AG04450 (cell line): ENCODE measurements at regions not wholly inside any gene's neighbourhood (a gene's known extent, or its start where the extent isn't known, plus 50 kb on each side); places are given as distances from the start of the nearest gene placed in this dataset.
A peak's percentile ranks its signal among the peaks of the same experiment; 100 is the strongest.
"Not testable (repeated sequence)": the region's sequence is repeated elsewhere in the genome, so short reads cannot be mapped to it uniquely, and the experiment has no call there.

Experiments used
- CTCF ChIA-PET: fragments of 300-600, 350-600 bp; formaldehyde crosslinking; extraction: SDS; loops from one replicate; lab custom pipeline; 2022; ENCODE audit warnings: antibody characterized with exemption, inconsistent platforms; lab: Charles Lee
- POLR2A ChIA-PET: fragments of 350-600 bp; formaldehyde crosslinking; extraction: SDS; loops from one replicate; lab custom pipeline; 2021; ENCODE audit warnings: antibody characterized with exemption, inconsistent platforms; lab: Yijun Ruan, JAX
- DNase-seq: peaks from one replicate; pipeline ENCODE4 v3.0.0-alpha.2; 2011; ENCODE audit warnings: low read depth, low spot score
- H3K27ac ChIP-seq: one replicate; pipeline ENCODE4 v1.5.1; 2012; ENCODE audit warnings: low read depth, low read length, control low read depth
- H3K27me3 ChIP-seq: one replicate; pipeline ENCODE4 v1.6.0; 2012; ENCODE audit warnings: low read length; ENCODE audit not compliant: control insufficient read depth, insufficient read depth
- H3K4me3 ChIP-seq: 2 replicates; pipeline ENCODE4 v1.5.1; 2011; ENCODE audit warnings: mild to moderate bottlenecking, low read depth, low read length, control low read depth
- H3K9me3 ChIP-seq: 2 replicates; pipeline ENCODE4 v1.5.1; 2012; ENCODE audit warnings: low read length; ENCODE audit not compliant: control insufficient read depth, insufficient read depth
- TF ChIP-seq, protein P1 (sequence below): IDR thresholded peaks from 2 replicates; pipeline ENCODE4 v1.5.1; 2011; ENCODE audit warnings: low read depth, low read length, control low read depth, inconsistent platforms

- TF ChIP-seq, protein P1, sequence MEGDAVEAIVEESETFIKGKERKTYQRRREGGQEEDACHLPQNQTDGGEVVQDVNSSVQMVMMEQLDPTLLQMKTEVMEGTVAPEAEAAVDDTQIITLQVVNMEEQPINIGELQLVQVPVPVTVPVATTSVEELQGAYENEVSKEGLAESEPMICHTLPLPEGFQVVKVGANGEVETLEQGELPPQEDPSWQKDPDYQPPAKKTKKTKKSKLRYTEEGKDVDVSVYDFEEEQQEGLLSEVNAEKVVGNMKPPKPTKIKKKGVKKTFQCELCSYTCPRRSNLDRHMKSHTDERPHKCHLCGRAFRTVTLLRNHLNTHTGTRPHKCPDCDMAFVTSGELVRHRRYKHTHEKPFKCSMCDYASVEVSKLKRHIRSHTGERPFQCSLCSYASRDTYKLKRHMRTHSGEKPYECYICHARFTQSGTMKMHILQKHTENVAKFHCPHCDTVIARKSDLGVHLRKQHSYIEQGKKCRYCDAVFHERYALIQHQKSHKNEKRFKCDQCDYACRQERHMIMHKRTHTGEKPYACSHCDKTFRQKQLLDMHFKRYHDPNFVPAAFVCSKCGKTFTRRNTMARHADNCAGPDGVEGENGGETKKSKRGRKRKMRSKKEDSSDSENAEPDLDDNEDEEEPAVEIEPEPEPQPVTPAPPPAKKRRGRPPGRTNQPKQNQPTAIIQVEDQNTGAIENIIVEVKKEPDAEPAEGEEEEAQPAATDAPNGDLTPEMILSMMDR, result no peak
- CTCF ChIA-PET, result interaction anchor here (0.8 to 2.9 kb wide), 9 partner anchors 12 to 268 kb away, joined by 3 to 22 read pairs (median 4); no protein-coding TSS in a partner anchor
- H3K27ac ChIP-seq, result no peak overlapping the region
- peaks cover 8% of the 10 kb centered on the region for H3K9me3 ChIP-seq
- POLR2A ChIA-PET, result no interaction called here
- H3K27me3 ChIP-seq, result peaks cover 13% of the 10 kb centered on the region
- DNase-seq, result no peak
- H3K4me3 ChIP-seq, result peak overlapping the region; percentile 59
These were observed 50.6 kb upstream of the RNF182 start for GRCh38 chr6:13874191-13874549.

DNA sequence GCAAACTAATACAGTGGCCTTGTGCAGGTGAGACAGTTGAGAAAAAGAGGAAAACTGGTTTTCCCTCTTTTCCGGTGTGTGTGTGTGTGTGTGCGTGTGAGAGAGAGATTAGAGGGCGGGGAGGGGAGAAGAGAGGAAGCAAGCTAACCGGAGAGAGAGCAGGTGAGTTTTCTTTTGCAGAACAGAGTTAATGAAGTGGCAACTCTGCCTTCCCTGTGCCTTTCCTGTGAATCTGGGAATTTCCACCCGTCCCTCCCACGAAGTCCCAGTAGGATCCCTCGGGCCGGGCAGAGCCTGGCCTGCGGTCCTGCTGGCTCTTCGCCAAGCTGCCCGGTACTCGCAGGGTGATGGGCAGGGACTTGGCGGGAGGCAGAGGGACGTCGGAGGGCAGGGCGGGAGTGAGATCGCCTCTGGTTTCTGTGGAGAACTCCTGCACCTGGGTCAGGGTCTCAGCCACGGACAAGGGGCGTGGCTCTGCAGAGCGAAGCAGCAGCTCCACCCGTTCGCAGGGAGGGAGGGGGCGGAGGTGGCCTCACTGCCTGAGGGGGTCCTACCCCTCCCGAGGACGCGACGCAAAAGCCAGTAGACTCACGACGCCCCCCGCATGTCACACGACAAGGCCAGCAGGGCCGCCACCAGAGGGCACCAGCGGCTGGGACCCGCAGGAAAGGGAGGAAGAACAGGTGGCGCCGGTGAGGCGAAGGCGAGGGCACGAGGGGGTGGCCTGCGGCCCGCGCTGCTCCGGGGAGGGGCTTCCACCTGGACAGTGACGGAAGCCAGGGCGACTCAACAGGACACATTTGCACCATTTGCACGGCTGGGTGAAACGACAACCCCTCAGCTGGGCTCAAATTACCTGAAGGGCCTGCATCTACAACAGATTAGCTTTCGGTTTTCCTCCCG is 51.2 kb upstream of the RNF182 start:
- no peak for DNase-seq
- peaks cover 8% of the 10 kb centered on the region for H3K9me3 ChIP-seq
- no peak overlapping the region for H3K27ac ChIP-seq
- ChIA-PET CTCF (interaction anchor here (0.8 to 2.9 kb wide), 8 partner anchors 12 to 269 kb away, joined by 3 to 22 read pairs (median 4); no protein-coding TSS in a partner anchor), POLR2A (no interaction called here)
- TF ChIP-seq, protein P1, result peak; percentile 67
- H3K4me3 ChIP-seq, result peak overlapping the region; percentile 59
- H3K27me3 ChIP-seq, result peaks cover 15% of the 10 kb centered on the region

GRCh38 chr6:13872681-13873080 is 52.1 kb upstream of the RNF182 start:
- H3K4me3 ChIP-seq, result no peak overlapping the region
- ChIA-PET CTCF (no interaction called here), POLR2A (no interaction called here)
- H3K9me3 ChIP-seq, result peaks cover 4% of the 10 kb centered on the region; the same call in 1 of the 2 replicates
- peaks cover 15% of the 10 kb centered on the region for H3K27me3 ChIP-seq
- DNase-seq, result no peak
- H3K27ac ChIP-seq, result no peak overlapping the region
- TF ChIP-seq, protein P1, result no peak

- DNase-seq, CTCF ChIA-PET, H3K9me3 ChIP-seq, H3K4me3 ChIP-seq, POLR2A ChIA-PET, H3K27ac ChIP-seq: not testable (repeated sequence)
- peaks cover 15% of the 10 kb centered on the region for H3K27me3 ChIP-seq
These were observed 52.7 kb upstream of the RNF182 start for GRCh38 chr6:13872006-13872405.

DNA sequence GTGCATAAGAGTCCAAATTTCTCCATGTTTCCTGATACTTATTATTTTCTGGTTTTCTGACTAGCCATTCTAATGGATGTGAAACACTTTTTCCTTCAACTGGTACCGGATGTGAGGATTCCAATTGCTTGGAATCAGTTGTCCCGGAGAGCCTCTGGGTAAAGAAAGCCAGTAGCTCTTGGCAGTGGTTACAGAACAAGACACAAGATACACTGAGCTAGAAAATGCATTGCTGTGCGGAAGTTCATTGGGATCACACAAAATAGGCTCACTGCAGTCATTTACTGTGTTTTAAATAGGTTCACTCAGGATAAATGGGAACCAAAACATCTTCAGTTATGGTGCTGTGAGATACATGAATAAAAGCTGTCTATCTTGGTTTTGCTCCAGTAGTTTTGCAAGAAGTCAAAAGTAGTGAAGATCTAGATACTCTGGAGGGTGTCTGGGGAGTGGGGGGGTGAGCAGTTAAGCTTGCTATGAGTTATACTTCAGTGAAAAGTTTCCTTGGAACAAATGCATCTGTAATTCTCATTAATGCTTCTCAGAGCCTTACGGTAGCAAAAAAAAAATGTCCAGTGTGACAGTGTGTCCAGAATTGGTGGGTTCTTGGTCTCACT is 54.4 kb upstream of the RNF182 start:
- no peak overlapping the region for H3K27ac ChIP-seq
- TF ChIP-seq, protein P1, result no peak
- H3K9me3 ChIP-seq, result peaks cover 4% of the 10 kb centered on the region; the same call in 1 of the 2 replicates
- peaks cover 15% of the 10 kb centered on the region for H3K27me3 ChIP-seq
- ChIA-PET CTCF (interaction anchor here (1.2 to 2.4 kb wide), 2 partner anchors 76 to 196 kb away, joined by 7 read pairs; no protein-coding TSS in a partner anchor), POLR2A (interaction anchor here (0.6 kb wide), 1 partner anchor 24 kb away, joined by 6 read pairs; no protein-coding TSS in a partner anchor)
- no peak overlapping the region for H3K4me3 ChIP-seq
- no peak for DNase-seq
